Tibial nerve (tissue), 4 donors: ENCODE measurements at regions not wholly inside any gene's neighbourhood (a gene's known extent, or its start where the extent isn't known, plus 50 kb on each side); places are given as distances from the start of the nearest gene placed in this dataset.

Experiments
- CTCF ChIP-seq, 5 experiments: fragments of 200-600 bp in 3 of 5; fragments of 450-650 bp in 2 of 5; sonication (generic) in 3 of 5; IDR thresholded peaks; one replicate each; pipeline ENCODE4 v1.5.1; 2016 to 2019; ENCODE audit warnings: antibody characterized with exemption in 5 of 5, mild to moderate bottlenecking in 3 of 5, moderate library complexity in 2 of 5
- EP300 ChIP-seq, 2 donors: sonication (generic); formaldehyde crosslinking; IDR thresholded peaks; one replicate each; pipeline ENCODE4 v1.6.1; 2017; ENCODE audit warnings: antibody characterized with exemption in 2 of 2, mild to moderate bottlenecking in 1 of 2
- POLR2A ChIP-seq, 2 donors: fragments of 450-650 bp; IDR thresholded peaks; one replicate each; pipeline ENCODE4 v1.6.1; 2017; ENCODE audit warnings: antibody characterized with exemption in 2 of 2, mild to moderate bottlenecking in 2 of 2, moderate library complexity in 2 of 2

GRCh38 chr5:57780961-57781325 is 298.3 kb upstream of the ACTBL2 start:
- TF ChIP-seq CTCF (IDR thresholded peaks at IDR 0.05) (no peak), POLR2A (IDR thresholded peaks at IDR 0.05) (no peak), EP300 (IDR thresholded peaks at IDR 0.05) (no peak)
